ENCODE measurements at regions not wholly inside any gene's neighbourhood (a gene's known extent, or its start where the extent isn't known, plus 50 kb on each side); places are given as distances from the start of the nearest gene placed in this dataset.

GRCh38 chr3:23108451-23109057 is 94.6 kb upstream of the UBE2E2 start:
- no peak for TF ChIP-seq CTCF (IDR thresholded peaks at IDR 0.05; ENCODE audit: borderline replicate concordance)
- H3K9me3 ChIP-seq (replicated peaks) = no peaks in the 10 kb centered on the region
- no peak overlapping the region for H3K4me3 ChIP-seq
- H3K27ac ChIP-seq (replicated peaks) = no peak overlapping the region
- intact Hi-C loops (cut with micrococcal nuclease) = no loop called here
- no peaks in the 10 kb centered on the region for H3K36me3 ChIP-seq
- H3K4me1 ChIP-seq = peaks cover 3% of the 10 kb centered on the region
- no peaks in the 10 kb centered on the region for H3K27me3 ChIP-seq (ENCODE audit: low read depth)
- DNase-seq = no peak

GRCh38 chr3:23111286-23111685 is 91.8 kb upstream of the UBE2E2 start:
- Histone ChIP-seq H3K36me3 (no peaks in the 10 kb centered on the region), H3K27ac (replicated peaks) (no peak overlapping the region), H3K4me3 (no peak overlapping the region), H3K27me3 (ENCODE audit: low read depth) (no peaks in the 10 kb centered on the region), H3K9me3 (replicated peaks) (no peaks in the 10 kb centered on the region), H3K4me1 (peaks cover 7% of the 10 kb centered on the region)
- no peak for DNase-seq
- TF ChIP-seq CTCF (IDR thresholded peaks at IDR 0.05; ENCODE audit: borderline replicate concordance) = no peak
- intact Hi-C loops (cut with micrococcal nuclease) = no loop called here

DNA sequence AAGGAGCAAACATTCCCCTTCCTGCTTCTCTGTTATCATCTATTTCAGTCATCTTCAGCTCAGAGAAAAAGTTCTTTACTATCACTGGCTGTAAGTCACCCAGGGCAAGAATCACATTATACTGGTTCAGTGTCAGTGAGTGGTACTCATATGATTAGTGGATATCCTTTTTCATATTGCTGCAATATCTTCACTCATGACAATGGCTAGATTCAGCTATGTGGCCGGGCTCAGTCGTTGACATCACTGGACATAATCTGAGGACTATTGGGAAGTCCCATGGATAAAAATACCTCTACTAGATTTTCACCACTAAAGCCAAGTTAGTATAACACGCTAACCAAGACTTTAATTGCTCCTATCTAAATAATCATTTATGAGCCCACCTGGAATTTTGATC is 91.3 kb upstream of the UBE2E2 start:
- TF ChIP-seq CTCF (IDR thresholded peaks at IDR 0.05; ENCODE audit: borderline replicate concordance) = no peak
- intact Hi-C loops (cut with micrococcal nuclease) = no loop called here
- Histone ChIP-seq H3K4me1 (peaks cover 7% of the 10 kb centered on the region), H3K9me3 (replicated peaks) (no peaks in the 10 kb centered on the region), H3K4me3 (no peak overlapping the region), H3K27me3 (ENCODE audit: low read depth) (no peaks in the 10 kb centered on the region), H3K36me3 (no peaks in the 10 kb centered on the region), H3K27ac (replicated peaks) (no peak overlapping the region)
- no peak for DNase-seq

GRCh38 chr3:23112491-23112890 is 90.6 kb upstream of the UBE2E2 start:
- H3K36me3 ChIP-seq = no peaks in the 10 kb centered on the region
- H3K27ac ChIP-seq (replicated peaks) = no peak overlapping the region
- no peak for TF ChIP-seq CTCF (IDR thresholded peaks at IDR 0.05; ENCODE audit: borderline replicate concordance)
- DNase-seq = no peak
- intact Hi-C loops (cut with micrococcal nuclease) = no loop called here
- no peak overlapping the region for H3K4me3 ChIP-seq
- H3K27me3 ChIP-seq (ENCODE audit: low read depth) = no peaks in the 10 kb centered on the region
- peaks cover 7% of the 10 kb centered on the region for H3K4me1 ChIP-seq
- no peaks in the 10 kb centered on the region for H3K9me3 ChIP-seq (replicated peaks)

DNA sequence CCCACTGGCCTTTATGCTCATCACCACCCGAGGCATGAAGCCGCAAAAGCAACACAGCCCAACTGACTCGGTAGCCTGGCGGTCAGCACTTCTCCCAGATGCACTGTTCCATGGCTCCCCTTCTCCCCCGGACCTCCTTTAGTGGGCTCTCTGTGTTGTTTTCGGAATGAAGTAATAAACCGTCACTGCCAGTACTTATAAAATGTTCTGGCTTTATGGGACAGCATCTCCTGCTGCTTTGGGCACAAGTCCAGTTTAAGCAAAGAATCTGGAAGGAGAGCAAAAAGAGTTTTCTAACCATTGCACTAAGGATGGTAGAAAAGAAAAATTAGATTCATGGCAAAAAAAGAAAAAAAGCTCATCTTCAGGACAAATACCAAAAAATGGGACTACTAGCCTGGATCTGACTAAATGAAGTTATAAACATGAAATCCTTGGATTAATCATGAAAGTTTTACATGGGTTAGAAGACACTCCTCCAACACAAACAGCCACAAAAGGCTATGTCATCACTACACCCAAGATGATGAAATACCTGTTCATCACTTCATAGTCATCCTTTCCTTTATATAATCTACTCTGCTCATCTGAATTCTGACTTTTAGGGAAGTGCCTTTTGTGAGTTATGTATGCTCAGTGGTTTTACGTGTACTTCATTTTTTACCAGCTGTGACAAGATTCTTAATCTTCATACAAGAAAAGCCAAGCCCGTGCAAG is 89.5 kb upstream of the UBE2E2 start:
- H3K4me1 ChIP-seq = peaks cover 7% of the 10 kb centered on the region
- no peaks in the 10 kb centered on the region for H3K36me3 ChIP-seq
- H3K9me3 ChIP-seq (replicated peaks) = no peaks in the 10 kb centered on the region
- intact Hi-C loops (cut with micrococcal nuclease) = no loop called here
- DNase-seq = no peak
- no peak for TF ChIP-seq CTCF (IDR thresholded peaks at IDR 0.05; ENCODE audit: borderline replicate concordance)
- H3K27ac ChIP-seq (replicated peaks) = no peak overlapping the region
- H3K27me3 ChIP-seq (ENCODE audit: low read depth) = no peaks in the 10 kb centered on the region
- no peak overlapping the region for H3K4me3 ChIP-seq

Measured in left ventricle myocardium inferior (tissue), 1 donor.